GM12873 (cell line): ENCODE measurements at regions not wholly inside any gene's neighbourhood (a gene's known extent, or its start where the extent isn't known, plus 50 kb on each side); places are given as distances from the start of the nearest gene placed in this dataset.

Source experiments
- CTCF ChIP-seq: IDR thresholded peaks from 2 replicates; pipeline ENCODE4 v1.5.1; 2012; ENCODE audit warnings: low read depth, mild to moderate bottlenecking, moderate library complexity, low read length, control low read depth; ENCODE audit not compliant: insufficient read depth; ENCODE audit errors: missing control alignments

DNA sequence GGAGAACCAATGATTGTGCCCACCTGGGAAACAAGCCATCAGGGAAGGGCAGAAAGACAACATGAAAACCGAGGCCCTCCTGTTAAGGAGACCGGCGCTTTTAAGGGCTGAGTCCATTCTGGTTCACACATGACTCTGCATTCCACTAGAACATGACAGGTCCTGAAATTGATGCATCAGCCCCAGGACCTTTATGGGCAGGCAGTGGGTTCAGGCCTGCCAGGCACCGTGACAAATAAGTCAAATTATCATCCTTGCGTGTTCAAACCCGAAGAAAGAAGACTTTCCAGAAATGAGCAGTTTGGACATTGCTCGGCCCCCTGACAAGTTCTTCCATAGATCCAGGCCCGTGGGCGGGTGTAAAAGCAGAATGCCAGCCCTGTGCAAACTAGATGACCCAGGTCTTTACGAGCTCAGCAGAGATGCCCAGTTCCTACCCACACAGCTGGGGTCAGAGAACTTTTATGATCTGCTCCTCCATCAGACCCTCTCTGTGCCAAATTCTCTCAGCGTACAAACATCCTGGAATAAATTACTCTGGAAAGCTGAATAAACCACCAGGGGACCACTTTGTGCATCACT lies 295.5 kb upstream of the WWC1 start:
- TF ChIP-seq CTCF = no peak

DNA sequence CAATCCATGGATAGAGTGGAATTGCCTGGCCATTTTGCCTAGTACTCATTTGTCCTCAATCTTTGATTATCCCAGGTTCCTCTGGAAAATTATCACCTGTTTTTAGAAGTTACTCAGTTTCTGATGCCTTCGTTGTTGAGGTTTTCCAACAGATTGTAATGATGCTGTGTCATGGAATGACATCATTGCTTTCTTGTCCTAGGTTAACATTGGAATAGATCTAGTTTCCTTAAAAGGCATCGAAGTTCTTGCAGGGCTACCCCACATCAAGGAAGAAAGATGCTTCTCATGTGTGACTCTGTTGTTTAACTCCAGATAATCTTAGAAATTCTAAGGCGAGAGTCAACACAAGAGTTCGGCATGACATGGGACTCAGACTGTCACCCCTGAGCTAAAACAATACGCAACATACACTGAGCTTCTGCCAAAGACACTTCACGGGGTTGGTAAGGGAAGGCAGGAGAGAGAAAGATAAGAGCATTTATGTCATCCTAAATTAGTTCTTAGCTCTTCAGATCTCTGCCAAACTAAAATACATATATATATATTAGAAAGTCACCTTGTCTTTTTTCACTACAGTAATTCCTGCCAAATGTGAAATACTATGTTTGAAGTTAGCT lies 293.2 kb upstream of the WWC1 start:
- TF ChIP-seq CTCF = no peak

GRCh38 chr5:167999182-167999581 lies 292.3 kb upstream of the WWC1 start:
- TF ChIP-seq CTCF = no peak

DNA sequence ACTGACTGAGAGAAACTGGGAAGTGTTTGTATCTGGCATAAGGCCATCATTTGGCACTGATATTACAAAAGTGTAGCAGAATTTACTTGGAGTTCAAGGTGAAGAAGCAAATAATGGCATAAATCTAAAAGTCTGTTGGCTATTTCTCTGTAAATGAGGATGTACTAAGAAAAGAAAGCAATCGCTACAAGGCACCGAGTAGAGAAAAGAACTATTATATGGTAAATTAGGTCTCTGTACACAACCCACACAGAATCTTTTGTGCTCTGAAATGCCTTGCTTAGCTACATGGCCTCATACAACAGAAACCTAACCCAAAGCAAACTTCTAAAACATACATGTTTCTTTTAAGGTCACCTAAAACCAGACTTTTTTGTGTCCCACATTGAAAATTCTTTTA lies 290.1 kb upstream of the WWC1 start:
- TF ChIP-seq CTCF = no peak

GRCh38 chr5:168002116-168002515 lies 289.3 kb upstream of the WWC1 start:
- TF ChIP-seq CTCF = no peak

DNA sequence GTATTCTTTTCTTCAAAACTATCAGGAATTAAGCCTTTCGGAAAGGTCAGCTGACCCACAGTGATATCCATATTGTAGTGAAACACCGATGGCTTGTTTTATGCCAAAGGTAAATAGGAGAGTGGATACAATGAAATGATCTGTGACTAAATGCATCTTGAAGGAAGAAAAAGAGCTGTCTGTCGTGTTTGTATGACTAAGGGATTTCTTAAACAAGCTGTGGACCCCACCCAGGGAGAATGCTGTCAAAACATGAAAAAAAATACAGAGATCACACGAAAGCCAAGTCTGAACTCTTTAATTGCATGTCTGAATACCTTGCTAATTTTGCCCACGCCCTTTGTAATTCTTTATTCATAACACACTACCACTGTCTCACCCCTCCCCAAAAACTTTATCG lies 286.4 kb upstream of the WWC1 start:
- TF ChIP-seq CTCF = no peak

DNA sequence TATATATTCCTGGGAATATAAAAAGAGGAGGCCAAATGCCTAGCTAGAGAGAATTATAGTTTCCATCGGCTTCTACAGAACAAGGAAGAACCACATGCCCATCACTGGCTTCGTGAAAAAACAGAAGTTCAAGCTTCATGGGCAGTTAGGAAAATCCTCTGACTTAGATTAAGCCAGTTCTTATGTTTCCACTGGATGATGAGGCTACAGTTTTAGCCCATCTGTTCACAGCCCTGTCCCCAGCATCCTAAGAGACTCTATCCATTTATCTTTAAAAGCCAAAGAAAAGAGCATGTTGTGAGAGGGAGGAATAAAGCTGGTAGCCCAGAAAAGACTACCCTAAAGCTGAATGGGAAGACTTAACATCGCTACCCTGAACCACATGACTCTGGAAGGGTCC lies 285.5 kb upstream of the WWC1 start:
- no peak for TF ChIP-seq CTCF
